Ureter (tissue), 1 donor: ENCODE measurements at regions not wholly inside any gene's neighbourhood (a gene's known extent, or its start where the extent isn't known, plus 50 kb on each side); places are given as distances from the start of the nearest gene placed in this dataset.
"Not testable (repeated sequence)": the region's sequence is repeated elsewhere in the genome, so short reads cannot be mapped to it uniquely, and the experiment has no call there.

Experiments used
- DNase-seq: peaks from one replicate; pipeline ENCODE4 v3.0.0-alpha.2; 2020; ENCODE audit warnings: low spot score
- donor health status: DM: yes; HTN: yes; CAD: no.

- no peak for DNase-seq
Observed at GRCh38 chr12:131597333-131597732, 113.6 kb upstream of the SFSWAP start.

GRCh38 chr12:131598717-131599116 is 112.2 kb upstream of the SFSWAP start:
- DNase-seq, result no peak

- DNase-seq, result no peak
Observed at GRCh38 chr12:131599190-131600159, 111.4 kb upstream of the SFSWAP start.

- no peak for DNase-seq
Observed at GRCh38 chr12:131600160-131600532, 110.7 kb upstream of the SFSWAP start.

GRCh38 chr12:131601499-131601898 is 109.4 kb upstream of the SFSWAP start:
- not testable (repeated sequence) for DNase-seq

- no peak for DNase-seq
Observed at GRCh38 chr12:131603106-131603938, 107.6 kb upstream of the SFSWAP start.

- no peak for DNase-seq
Observed at GRCh38 chr12:131603939-131604795, 106.7 kb upstream of the SFSWAP start.

- no peak for DNase-seq
Observed at GRCh38 chr12:131604859-131605258, 106.0 kb upstream of the SFSWAP start.

GRCh38 chr12:131605304-131605829 is 105.5 kb upstream of the SFSWAP start:
- DNase-seq, result no peak

- no peak for DNase-seq
Observed at GRCh38 chr12:131606218-131606901, 104.5 kb upstream of the SFSWAP start.

- no peak for DNase-seq
Observed at GRCh38 chr12:131607658-131608447, 103.0 kb upstream of the SFSWAP start.

- DNase-seq, result peak; percentile 79
Observed at GRCh38 chr12:131608740-131609690, 101.9 kb upstream of the SFSWAP start.

GRCh38 chr12:131609762-131610161 is 101.1 kb upstream of the SFSWAP start:
- DNase-seq, result no peak

- DNase-seq, result no peak
Observed at GRCh38 chr12:131610181-131610580, 100.7 kb upstream of the SFSWAP start.

- no peak for DNase-seq
Observed at GRCh38 chr12:131610891-131611290, 100.0 kb upstream of the SFSWAP start.

- DNase-seq, result no peak
Observed at GRCh38 chr12:131611416-131612091, 99.3 kb upstream of the SFSWAP start.

GRCh38 chr12:131612092-131612755 is 98.7 kb upstream of the SFSWAP start:
- no peak for DNase-seq

- DNase-seq, result no peak
Observed at GRCh38 chr12:131613186-131613585, 97.7 kb upstream of the SFSWAP start.
